HUES48 (cell line): ENCODE measurements at regions not wholly inside any gene's neighbourhood (a gene's known extent, or its start where the extent isn't known, plus 50 kb on each side); places are given as distances from the start of the nearest gene placed in this dataset.
"Not testable (repeated sequence)": the region's sequence is repeated elsewhere in the genome, so short reads cannot be mapped to it uniquely, and the experiment has no call there.

ENCODE experiments used
- H3K27ac ChIP-seq: one replicate; pipeline ENCODE4 v1.7.0; 2013; ENCODE audit warnings: low read depth, low read length, inconsistent platforms
- H3K27me3 ChIP-seq: 2 replicates; pipeline ENCODE4 v1.6.1; 2013; ENCODE audit warnings: mild to moderate bottlenecking, low read length; ENCODE audit not compliant: control insufficient read depth, insufficient read depth
- H3K36me3 ChIP-seq: 2 replicates; pipeline ENCODE4 v1.6.1; 2013; ENCODE audit warnings: low read length; ENCODE audit not compliant: control insufficient read depth, insufficient read depth
- H3K4me1 ChIP-seq: 2 replicates; pipeline ENCODE4 v1.6.1; 2013; ENCODE audit warnings: mild to moderate bottlenecking, low read length; ENCODE audit not compliant: control insufficient read depth, insufficient read depth
- H3K4me3 ChIP-seq: 2 replicates; pipeline ENCODE4 v1.5.1; 2013; ENCODE audit warnings: mild to moderate bottlenecking, low read depth, low read length
- H3K9ac ChIP-seq: 2 replicates; pipeline ENCODE4 v1.6.1; 2013; ENCODE audit warnings: mild to moderate bottlenecking, low read depth, low read length, moderate library complexity
- H3K9me3 ChIP-seq: 2 replicates; pipeline ENCODE4 v1.6.1; 2013; ENCODE audit warnings: low read length; ENCODE audit not compliant: control insufficient read depth, insufficient read depth

GRCh38 chr18:30601541-30601940 lies 441.0 kb downstream of the DSC3 start:
- no peaks in the 10 kb centered on the region for H3K36me3 ChIP-seq
- no peak overlapping the region for H3K27ac ChIP-seq
- H3K9ac ChIP-seq = no peak overlapping the region
- no peaks in the 10 kb centered on the region for H3K27me3 ChIP-seq
- no peaks in the 10 kb centered on the region for H3K4me1 ChIP-seq
- H3K9me3 ChIP-seq = no peaks in the 10 kb centered on the region
- no peak overlapping the region for H3K4me3 ChIP-seq

- Histone ChIP-seq H3K4me1 (no peaks in the 10 kb centered on the region), H3K36me3 (no peaks in the 10 kb centered on the region), H3K27me3 (no peaks in the 10 kb centered on the region), H3K9ac (no peak overlapping the region), H3K9me3 (no peaks in the 10 kb centered on the region), H3K27ac (no peak overlapping the region), H3K4me3 (no peak overlapping the region)
Observed at GRCh38 chr18:30597202-30597601, 445.3 kb downstream of the DSC3 start.

- Histone ChIP-seq H3K9ac (no peak overlapping the region), H3K4me1 (no peaks in the 10 kb centered on the region), H3K27ac (no peak overlapping the region), H3K4me3 (no peak overlapping the region), H3K27me3 (no peaks in the 10 kb centered on the region), H3K9me3 (no peaks in the 10 kb centered on the region), H3K36me3 (no peaks in the 10 kb centered on the region)
Observed at GRCh38 chr18:30596635-30597034, 445.9 kb downstream of the DSC3 start.

GRCh38 chr18:30595942-30596341 lies 446.6 kb downstream of the DSC3 start:
- no peaks in the 10 kb centered on the region for H3K27me3 ChIP-seq
- no peak overlapping the region for H3K27ac ChIP-seq
- no peaks in the 10 kb centered on the region for H3K9me3 ChIP-seq
- H3K4me3 ChIP-seq = no peak overlapping the region
- no peak overlapping the region for H3K9ac ChIP-seq
- H3K4me1 ChIP-seq = no peaks in the 10 kb centered on the region
- H3K36me3 ChIP-seq = no peaks in the 10 kb centered on the region

GRCh38 chr18:30594911-30595310 lies 447.6 kb downstream of the DSC3 start:
- not testable (repeated sequence) for H3K27me3 ChIP-seq, H3K9me3 ChIP-seq, H3K36me3 ChIP-seq, H3K4me1 ChIP-seq, H3K27ac ChIP-seq, H3K4me3 ChIP-seq, H3K9ac ChIP-seq

- H3K9me3 ChIP-seq = no peaks in the 10 kb centered on the region
- no peaks in the 10 kb centered on the region for H3K36me3 ChIP-seq
- no peaks in the 10 kb centered on the region for H3K27me3 ChIP-seq
- no peak overlapping the region for H3K27ac ChIP-seq
- H3K4me1 ChIP-seq = no peaks in the 10 kb centered on the region
- no peak overlapping the region for H3K4me3 ChIP-seq
- no peak overlapping the region for H3K9ac ChIP-seq
Observed at GRCh38 chr18:30591462-30591861, 451.1 kb downstream of the DSC3 start.

GRCh38 chr18:30588673-30589164 lies 453.8 kb downstream of the DSC3 start:
- H3K27me3 ChIP-seq = no peaks in the 10 kb centered on the region
- no peaks in the 10 kb centered on the region for H3K4me1 ChIP-seq
- H3K9ac ChIP-seq = no peak overlapping the region
- no peaks in the 10 kb centered on the region for H3K9me3 ChIP-seq
- H3K36me3 ChIP-seq = no peaks in the 10 kb centered on the region
- H3K4me3 ChIP-seq = no peak overlapping the region
- no peak overlapping the region for H3K27ac ChIP-seq

GRCh38 chr18:30583768-30584167 lies 458.8 kb downstream of the DSC3 start:
- Histone ChIP-seq H3K9ac (no peak overlapping the region), H3K36me3 (no peaks in the 10 kb centered on the region), H3K27ac (no peak overlapping the region), H3K4me1 (peaks cover 6% of the 10 kb centered on the region; the same call in 1 of the 2 replicates), H3K27me3 (no peaks in the 10 kb centered on the region), H3K4me3 (no peak overlapping the region), H3K9me3 (no peaks in the 10 kb centered on the region)

GRCh38 chr18:30582078-30582477 lies 460.5 kb downstream of the DSC3 start:
- no peak overlapping the region for H3K4me3 ChIP-seq
- H3K36me3 ChIP-seq = no peaks in the 10 kb centered on the region
- peaks cover 6% of the 10 kb centered on the region; the same call in 1 of the 2 replicates for H3K4me1 ChIP-seq
- H3K9ac ChIP-seq = no peak overlapping the region
- H3K27me3 ChIP-seq = no peaks in the 10 kb centered on the region
- no peak overlapping the region for H3K27ac ChIP-seq
- H3K9me3 ChIP-seq = no peaks in the 10 kb centered on the region

- Histone ChIP-seq H3K27me3 (no peaks in the 10 kb centered on the region), H3K9ac (no peak overlapping the region), H3K36me3 (no peaks in the 10 kb centered on the region), H3K4me1 (peaks cover 6% of the 10 kb centered on the region; the same call in 1 of the 2 replicates), H3K27ac (no peak overlapping the region), H3K9me3 (no peaks in the 10 kb centered on the region), H3K4me3 (no peak overlapping the region)
Observed at GRCh38 chr18:30578707-30579106, 463.8 kb downstream of the DSC3 start.

GRCh38 chr18:30572214-30572613 lies 470.3 kb downstream of the DSC3 start:
- Histone ChIP-seq H3K36me3 (no peaks in the 10 kb centered on the region), H3K27me3 (no peaks in the 10 kb centered on the region), H3K9me3 (no peaks in the 10 kb centered on the region), H3K9ac (no peak overlapping the region), H3K27ac (no peak overlapping the region), H3K4me1 (no peaks in the 10 kb centered on the region), H3K4me3 (no peak overlapping the region)

GRCh38 chr18:30568333-30568732 lies 474.2 kb downstream of the DSC3 start:
- Histone ChIP-seq H3K27ac (no peak overlapping the region), H3K9me3 (no peaks in the 10 kb centered on the region), H3K27me3 (no peaks in the 10 kb centered on the region), H3K4me1 (no peaks in the 10 kb centered on the region), H3K9ac (no peak overlapping the region), H3K36me3 (no peaks in the 10 kb centered on the region), H3K4me3 (no peak overlapping the region)
